ACHN (cell line): ENCODE measurements at regions not wholly inside any gene's neighbourhood (a gene's known extent, or its start where the extent isn't known, plus 50 kb on each side); places are given as distances from the start of the nearest gene placed in this dataset.
"Not testable (repeated sequence)": the region's sequence is repeated elsewhere in the genome, so short reads cannot be mapped to it uniquely, and the experiment has no call there.

Experiments
- DNase-seq: peaks from one replicate; pipeline ENCODE4 v3.0.0-alpha.2; 2015
- in situ Hi-C: cut with HindIII; loops from 2 replicates; pipeline ENCODE4 v1.10.0; 2017; ENCODE audit warnings: low sequenced_read_pairs, low pct_ligation_motif_present, low pct_unique_long_range_greater_than_20kb

DNA sequence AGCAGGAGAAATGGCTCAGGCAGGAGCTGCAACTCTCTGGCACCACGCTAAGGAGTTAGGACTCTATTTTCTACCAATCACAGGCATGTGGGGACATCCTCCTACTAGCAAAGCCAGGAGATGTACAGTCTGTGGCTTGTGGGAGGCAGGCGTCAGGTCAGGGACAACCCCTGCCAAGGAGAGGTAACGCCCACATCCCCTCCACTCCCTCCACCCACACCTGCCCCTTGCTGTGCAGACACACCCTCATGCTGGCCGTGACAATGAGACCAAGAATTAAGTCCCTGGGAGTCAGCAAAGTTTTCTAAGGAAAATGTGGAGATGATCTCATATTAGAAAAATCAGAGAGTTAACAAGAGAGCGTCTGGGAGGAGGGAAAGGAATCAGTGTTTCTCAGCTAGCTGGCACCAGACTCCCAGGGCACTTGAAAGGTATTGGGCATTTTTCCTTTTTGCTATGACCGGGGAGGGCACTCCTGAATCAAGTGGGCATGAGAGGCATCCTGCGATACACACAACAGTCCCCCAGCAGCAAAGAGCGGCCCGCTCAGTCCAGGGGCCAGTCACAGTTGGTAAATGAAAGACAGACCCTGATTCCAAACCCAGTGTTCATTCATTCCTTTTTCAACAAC lies 87.3 kb upstream of the RPL38 start:
- in situ Hi-C loops, result no loop called here
- no peak for DNase-seq

GRCh38 chr17:74117087-74117698 lies 86.3 kb upstream of the RPL38 start:
- in situ Hi-C loops, result no loop called here
- DNase-seq, result no peak

- in situ Hi-C loops, result no loop called here
Observed at GRCh38 chr17:74117999-74118421, 85.5 kb upstream of the RPL38 start.

GRCh38 chr17:74118504-74118903 lies 85.0 kb upstream of the RPL38 start:
- in situ Hi-C loops, result no loop called here
- no peak for DNase-seq

More at GRCh38 chr17:74117999-74118421, 85.5 kb upstream of the RPL38 start:
- no peak for DNase-seq

GRCh38 chr17:74119049-74119580 lies 84.4 kb upstream of the RPL38 start:
- no peak for DNase-seq
- in situ Hi-C loops, result no loop called here

GRCh38 chr17:74119965-74120364 lies 83.5 kb upstream of the RPL38 start:
- no peak for DNase-seq
- in situ Hi-C loops, result no loop called here

- no peak for DNase-seq
- in situ Hi-C loops, result no loop called here
Observed at GRCh38 chr17:74123350-74123749, 80.1 kb upstream of the RPL38 start.

DNA sequence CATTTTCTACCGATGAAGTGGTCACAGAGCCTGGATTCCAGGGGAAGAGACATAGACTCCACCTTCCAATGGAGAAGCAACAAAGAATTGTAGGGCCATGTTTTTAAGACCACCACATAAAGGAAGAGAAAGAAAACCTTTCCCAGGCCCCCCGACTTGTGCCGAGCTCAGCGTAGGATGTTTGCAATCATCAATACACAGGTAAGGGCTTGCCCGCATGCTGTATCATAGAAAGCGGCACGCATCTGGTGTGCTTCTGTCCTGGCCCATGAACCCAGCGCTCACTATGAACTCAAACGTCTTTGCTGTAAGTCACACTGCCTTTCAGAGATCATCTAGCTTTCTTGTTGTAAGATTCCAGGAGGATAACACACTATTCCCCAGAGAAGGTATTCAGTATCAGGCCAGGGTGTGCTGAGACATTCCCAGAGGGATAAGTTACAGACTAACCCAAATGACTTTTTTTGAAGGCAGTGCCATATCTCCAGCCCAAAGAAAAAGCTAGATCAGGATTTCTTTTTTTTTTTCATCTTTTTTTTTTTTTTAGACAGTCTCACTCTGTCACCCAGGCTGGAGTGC lies 79.5 kb upstream of the RPL38 start:
- DNase-seq, result no peak
- in situ Hi-C loops, result no loop called here

- DNase-seq, result no peak
- in situ Hi-C loops, result no loop called here
Observed at GRCh38 chr17:74125156-74125555, 78.3 kb upstream of the RPL38 start.

GRCh38 chr17:74126179-74126900 lies 77.1 kb upstream of the RPL38 start:
- no peak for DNase-seq
- in situ Hi-C loops, result no loop called here

GRCh38 chr17:74126959-74127358 lies 76.5 kb upstream of the RPL38 start:
- in situ Hi-C loops, result no loop called here
- DNase-seq, result no peak

- no peak for DNase-seq
- in situ Hi-C loops, result no loop called here
Observed at GRCh38 chr17:74128456-74129211, 74.8 kb upstream of the RPL38 start.

DNA sequence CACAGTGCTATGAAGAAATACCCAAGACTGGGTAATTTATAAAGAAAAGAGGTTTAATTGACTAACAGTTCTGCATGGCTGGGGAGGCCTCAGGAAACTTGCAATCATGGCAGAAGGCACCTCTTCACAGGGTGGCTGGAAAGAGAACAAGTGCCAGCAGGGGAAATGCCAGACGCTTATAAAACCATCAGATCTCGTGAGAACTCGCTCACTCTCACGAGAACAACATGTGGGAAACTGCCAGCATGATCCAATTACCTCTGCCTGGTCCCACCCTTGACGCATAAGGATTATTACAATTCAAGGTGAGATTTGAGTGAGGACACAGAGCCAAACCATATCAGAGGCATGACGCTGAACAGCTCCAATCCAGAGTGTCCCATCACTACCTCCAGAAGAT lies 73.7 kb upstream of the RPL38 start:
- in situ Hi-C loops, DNase-seq: not testable (repeated sequence)

DNA sequence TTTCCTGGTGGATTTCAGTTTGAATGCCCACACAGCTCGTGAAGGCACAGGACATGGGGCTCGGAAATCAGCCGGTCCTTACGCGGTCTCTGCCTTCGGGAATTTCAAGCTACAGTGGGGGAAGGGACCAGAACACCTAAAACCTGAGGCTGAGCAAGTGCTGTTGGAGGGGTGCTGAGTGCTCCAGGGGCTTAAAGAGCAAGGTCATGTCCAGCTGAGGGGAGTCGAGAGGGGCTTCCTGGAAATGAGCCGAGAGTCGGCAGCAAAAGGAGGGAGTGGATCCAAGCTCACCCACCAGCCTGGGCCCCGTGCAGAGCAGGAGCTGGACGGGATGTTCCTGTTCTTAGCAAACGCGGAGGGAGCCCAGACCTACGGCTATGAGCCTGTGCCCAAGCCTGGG lies 73.2 kb upstream of the RPL38 start:
- in situ Hi-C loops, result no loop called here
- DNase-seq, result no peak

GRCh38 chr17:74130841-74131240 lies 72.6 kb upstream of the RPL38 start:
- in situ Hi-C loops, result no loop called here
- no peak for DNase-seq

GRCh38 chr17:74132354-74132753 lies 71.1 kb upstream of the RPL38 start:
- in situ Hi-C loops, result no loop called here
- no peak for DNase-seq

GRCh38 chr17:74133740-74134139 lies 69.7 kb upstream of the RPL38 start:
- in situ Hi-C loops, result no loop called here
- no peak for DNase-seq

DNA sequence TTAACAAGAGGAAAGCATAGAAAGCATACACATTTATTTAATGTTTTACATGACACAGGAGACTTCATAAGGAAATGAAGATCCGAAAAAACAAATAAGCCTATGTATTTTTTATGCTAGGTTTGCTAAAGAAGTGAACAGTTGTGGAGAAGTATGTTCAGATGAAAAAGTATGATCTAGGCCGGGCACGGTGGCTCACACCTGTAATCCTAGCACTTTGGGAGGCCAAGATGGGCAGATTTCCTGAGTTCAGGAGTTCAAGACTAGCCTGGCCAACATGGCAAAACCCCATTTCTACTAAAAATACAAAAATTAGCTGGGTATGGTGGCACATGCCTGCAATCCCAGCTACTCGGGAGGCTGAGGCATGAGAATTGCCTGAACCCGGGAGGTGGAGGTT lies 69.2 kb upstream of the RPL38 start:
- in situ Hi-C loops, result not testable (repeated sequence)

DNA sequence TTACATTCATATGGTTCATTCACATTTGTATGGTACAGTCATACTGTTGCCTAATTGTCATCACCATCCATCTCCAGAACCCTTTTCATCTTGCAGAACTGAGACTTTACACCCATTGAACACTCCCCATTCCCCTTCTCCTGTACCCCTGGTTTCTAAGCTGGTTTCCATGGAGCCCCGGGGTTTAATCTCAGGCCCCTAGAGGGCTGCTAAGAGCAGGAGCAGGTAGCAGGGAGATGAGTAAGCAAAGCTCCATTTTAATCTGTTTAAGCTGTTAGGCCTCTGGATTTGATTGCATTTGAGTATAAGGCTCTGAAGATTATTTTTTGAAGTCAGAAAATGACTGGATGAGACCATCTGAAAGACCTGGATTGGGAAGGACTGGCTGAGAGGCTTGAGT lies 68.5 kb upstream of the RPL38 start:
- in situ Hi-C loops, result no loop called here
- no peak for DNase-seq

More for the DNA sequence above, 69.2 kb upstream of the RPL38 start:
- DNase-seq, result not testable (repeated sequence)
